Stimulated activated CD8-positive, alpha-beta memory T cell treated with anti-CD3 and anti-CD28 coated beads, Interleukin-4, amount 100 ng/mL, for 48 hours (primary cell): ENCODE measurements at regions not wholly inside any gene's neighbourhood (a gene's known extent, or its start where the extent isn't known, plus 50 kb on each side); places are given as distances from the start of the nearest gene placed in this dataset.

Experiments used
- DNase-seq: peaks from one replicate; pipeline ENCODE4 v3.0.0-alpha.2; 2020

DNA sequence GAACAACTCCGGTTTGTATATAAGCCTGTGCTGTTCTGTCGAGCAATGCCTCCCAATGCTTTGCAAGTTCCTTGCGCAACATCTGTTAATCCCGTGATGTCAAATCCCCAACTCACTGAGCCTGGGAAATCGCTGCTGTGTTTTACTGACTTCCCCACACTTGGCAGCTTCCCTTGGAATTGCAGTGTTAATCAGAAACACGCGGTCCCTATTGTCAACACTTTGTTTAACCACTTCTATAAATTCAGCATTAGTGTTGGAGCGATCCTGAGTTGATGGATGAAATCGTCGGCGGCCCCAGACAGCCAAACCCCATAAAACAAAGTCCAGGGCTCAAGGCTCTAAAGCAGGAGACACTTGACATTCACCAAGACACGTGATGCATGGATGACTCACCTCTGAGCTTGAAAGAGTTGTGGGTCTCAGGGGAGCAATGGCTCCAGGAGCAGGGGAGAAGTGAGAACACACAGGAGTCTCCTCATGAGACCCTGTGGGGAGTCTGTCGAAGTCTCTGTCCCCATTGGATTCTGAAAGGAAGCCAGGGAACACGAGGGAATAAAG, 555.3 kb downstream of the MIAT start:
- DNase-seq = no peak

DNA sequence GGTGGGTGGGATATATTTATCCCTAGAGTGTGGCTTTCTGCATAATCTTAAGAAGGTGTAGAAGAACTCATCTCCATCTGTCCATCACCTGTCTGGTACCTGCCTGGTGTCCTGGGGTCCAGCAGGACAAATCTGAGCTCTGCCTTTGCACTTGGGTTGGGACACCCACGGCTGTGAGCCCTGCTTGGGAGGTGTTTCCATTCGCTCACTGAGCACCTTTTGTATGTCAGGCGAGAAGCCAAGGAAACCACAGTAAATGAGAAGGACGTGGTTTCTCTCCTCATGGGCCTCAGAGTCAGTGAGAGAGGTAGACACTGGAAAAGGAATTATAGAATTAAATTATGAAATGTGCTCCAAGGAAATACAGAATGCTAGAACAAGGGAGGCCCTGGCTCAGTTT, 555.9 kb downstream of the MIAT start:
- no peak for DNase-seq

DNA sequence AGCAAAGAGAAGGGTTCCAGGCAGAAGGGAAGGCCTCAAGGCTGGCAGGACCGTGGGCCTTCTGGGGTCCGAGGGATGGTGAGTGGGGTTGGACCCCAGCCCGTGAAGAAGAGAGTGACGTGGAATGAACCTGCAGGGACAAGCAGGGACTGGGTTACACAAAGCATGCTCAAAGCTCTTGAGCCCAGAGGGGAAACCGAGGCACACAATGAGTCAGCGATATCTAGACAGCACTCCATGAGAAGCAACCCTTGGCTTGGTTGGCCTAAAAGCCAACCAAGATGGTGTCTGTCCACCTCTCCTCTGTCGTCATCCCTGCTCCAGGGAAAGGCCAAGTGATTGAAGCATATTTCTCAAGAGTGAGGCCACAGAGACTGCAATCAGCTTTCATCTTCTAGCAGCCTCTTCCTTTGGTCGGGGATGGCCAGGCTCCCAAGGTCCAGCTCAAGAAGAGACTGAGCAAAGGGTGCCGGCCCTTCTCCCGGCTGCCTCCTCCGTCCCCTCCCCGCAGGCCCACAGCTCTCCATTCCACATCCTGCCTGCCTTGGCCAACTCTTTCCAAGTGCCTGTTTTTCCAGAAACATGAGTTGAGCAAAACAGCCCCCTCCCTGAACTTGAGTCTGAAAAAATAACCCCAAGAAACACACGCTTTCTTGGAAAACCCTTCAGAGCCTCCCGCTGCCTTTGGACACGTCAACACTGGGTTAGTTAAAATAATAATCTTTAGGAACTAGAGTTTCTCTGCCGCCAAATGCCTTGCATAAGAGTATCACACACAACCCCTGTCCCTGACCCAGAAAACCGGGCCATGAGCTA, 556.6 kb downstream of the MIAT start:
- DNase-seq = no peak

DNA sequence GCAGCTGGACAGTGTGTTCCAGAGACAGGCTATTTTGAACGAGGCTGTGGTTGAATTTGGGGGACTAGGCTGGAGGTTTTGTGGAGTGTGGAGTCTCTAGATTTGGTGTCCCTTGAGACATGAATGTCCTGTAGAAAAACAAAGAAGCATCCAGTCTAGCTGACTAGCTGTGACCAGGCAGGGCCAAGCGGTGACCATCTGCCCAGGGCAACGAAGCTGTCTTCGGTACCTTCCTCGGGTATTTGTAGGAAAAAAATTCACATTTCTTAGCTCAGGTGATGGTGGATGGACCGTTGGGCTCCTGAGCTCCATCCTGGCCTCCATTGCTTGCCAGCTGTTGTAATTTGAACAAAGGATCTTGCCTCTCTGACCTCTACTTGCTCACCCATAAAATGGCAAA, 557.3 kb downstream of the MIAT start:
- DNase-seq = no peak

DNA sequence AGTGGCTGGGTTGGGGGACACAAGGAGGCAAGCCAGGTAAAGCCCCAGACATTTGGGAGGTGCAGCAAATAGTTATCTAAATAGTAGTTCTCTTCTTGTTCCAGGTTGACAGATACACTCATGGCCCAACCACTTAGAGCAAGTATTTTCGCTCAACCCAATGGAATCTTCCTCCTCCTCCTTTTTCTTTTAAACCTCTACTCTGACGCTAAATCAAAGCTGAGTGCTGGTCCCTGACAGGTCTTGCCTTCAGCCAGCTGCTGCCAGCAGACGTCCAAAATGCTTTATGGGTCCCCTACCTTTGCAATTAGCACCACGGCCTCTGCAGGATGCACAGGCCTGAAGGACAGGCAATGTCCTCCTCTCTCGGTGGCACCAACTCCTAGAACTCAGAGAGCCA, 558.5 kb downstream of the MIAT start:
- DNase-seq = no peak

DNA sequence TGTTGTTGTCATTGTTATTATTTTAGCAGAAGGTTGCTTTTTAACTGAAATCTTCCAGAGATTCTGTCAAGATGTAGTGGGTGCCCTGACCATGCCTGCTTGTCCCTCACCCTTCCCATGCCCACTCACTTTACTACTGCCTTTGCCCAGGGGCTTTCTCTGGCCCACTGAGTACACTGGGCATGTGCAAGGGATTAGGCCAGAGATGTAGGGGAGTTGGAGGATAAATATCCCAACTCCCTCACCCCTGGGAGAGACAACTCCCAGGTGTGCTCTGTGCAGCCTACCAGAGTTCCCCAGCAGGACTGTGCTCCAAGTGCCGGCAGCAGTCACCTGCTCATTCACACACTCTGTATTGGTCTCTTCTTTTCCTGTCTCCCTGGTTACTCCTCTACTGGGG, 559.1 kb downstream of the MIAT start:
- DNase-seq = no peak

DNA sequence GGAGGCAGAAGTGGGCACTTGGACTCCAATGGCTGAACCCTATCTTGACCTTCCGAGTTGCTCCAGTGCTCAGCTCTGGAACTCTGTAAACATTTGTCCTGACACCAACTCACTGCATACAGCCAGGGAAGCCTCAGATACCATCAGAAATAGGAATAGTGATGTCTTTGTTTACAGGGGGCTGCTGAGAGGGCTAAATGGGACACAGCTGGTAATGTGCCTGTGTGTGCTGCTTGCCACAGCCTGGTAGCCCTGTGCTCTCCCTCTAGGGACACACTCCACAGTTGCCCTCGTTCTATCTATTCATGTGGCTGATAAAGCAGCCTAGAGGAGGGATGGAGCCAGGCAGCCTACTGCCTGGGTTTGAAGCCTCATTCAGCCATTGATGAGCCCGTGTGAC, 559.8 kb downstream of the MIAT start:
- no peak for DNase-seq

DNA sequence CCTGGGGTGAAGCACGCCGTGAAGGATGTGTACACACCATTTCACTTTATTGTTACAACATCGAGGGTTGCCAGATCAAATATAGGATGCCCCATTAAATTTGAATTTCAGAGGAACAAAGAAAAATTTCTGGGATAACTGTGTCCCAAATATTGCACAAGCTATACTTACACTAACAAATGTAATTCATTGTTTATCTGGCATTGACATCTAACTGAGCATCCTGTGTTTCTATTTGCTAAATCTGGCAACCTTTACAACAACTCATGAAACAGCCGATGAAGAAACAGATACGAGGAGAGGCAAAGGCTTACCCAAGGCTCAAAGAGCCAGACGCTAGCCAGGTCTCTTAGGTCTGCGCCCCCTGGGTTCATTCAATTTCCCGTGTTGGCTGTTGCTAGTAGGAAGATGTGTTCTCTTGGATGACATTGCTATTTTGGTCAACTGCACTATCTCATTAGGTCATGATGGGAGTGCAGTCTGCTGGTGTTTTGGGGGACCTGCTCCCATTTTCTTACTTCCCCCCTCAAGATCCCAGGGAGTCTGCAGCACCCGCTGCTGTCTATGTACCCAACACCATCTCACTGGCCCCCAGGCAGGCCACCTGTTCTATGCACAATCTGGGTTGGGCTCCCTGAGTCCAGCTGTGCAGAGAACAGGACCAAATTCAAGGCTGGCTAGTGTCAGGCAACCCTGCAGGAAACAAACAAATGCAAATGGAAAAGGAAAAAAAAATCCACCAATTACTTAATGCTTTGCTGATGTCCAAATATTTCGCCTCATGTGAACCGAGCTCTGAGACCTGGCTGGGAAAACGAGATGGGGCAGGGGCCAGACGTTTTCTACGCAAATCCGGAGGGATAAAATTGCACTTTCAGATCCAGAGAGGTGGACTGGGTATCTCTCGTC, 560.9 kb downstream of the MIAT start:
- DNase-seq = no peak

DNA sequence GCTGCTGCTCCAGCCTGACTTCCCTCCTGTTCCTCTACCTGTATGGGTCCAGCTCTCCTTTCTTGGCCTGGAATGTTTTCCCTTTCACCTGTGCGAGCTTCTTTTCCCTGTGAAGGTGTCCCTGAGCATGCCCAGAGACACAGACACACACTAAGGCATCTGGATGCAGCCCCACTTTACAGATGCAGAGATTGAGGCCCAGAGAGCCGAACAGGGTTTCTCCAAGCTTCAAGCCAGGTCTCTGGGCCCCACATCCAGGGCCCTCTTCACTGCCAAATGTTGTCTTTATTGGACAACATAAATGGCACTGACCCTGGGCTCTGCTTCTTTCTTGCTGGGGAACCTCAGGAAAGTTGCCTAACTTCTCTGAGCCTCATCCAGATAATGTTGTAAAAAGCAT, 561.6 kb downstream of the MIAT start:
- DNase-seq = no peak

DNA sequence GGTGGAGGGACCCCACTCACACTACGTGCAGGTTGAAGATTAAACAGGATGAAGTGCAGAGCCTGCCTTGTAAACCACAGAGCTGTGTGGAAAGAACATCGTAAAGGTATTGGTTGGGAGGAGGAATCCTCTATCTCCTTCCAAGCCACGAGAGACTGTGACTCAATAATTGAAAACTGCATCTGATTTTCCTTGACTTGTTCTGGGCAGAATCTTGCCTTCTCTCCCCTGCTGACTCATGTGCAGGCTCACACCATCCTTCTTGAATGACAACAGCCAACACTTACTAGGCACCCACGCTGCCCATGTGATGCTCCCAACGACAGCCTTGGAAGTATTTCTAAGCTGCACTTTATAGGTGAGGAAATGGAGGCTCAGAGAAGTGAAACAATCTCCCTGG, 563.0 kb downstream of the MIAT start:
- DNase-seq = no peak

DNA sequence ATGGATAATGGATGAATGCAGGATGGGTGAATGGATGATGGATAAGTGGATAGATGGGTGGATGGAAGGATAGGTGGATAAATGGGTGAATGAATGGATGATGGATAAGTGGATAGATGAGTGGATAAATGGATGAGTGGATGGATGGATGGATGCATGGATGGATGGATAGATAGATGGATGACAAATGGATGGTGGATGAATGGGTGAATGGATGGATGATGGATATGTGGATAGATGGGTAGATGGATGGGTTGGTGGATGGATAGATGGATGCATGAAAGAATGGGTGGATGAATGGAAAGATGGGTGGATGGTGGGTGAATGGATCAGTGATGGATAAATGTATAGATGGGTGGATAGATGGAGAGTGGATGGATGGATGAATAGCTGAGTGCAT, 564.8 kb downstream of the MIAT start:
- no peak for DNase-seq

DNA sequence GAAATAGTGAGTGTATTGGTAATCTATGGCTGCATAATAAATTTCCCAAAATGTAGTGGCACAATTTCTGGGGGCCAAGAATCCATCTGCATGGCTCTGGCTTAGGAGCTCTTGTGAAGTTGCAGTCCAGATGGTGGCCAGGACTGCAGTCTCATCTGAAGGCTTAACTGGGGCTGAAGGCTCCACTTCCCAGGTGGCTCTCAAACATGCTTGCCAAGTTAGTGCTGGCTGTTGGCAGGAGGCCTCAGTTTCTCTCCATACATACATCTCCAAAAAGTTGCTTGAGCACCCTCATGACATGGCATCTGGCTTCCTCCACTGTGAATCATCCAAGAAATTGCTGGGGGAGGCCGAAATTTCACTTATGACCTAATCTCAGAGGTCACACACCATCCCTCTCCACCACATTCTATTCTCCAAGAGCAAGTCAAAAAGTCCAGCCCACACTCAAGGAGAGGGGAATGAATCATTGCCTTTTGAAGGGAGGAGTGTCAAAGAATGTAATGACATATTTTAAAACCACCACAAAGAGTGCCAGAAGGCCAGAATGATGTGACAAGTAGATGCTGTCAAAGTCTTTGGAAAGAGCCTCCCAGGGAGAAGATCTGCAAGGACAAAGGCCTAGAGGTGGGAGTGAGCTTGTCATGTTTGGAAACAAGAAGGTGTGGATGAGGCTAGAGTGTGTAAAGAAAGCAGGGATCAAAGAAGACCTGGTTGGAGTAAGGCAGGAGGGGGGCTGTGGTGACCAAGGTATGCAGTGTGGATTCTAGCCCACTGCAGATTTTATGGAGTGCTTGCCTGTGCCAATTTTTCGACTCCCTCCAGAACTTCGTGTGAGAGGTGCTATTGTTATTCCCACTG, 566.2 kb downstream of the MIAT start:
- DNase-seq = no peak

DNA sequence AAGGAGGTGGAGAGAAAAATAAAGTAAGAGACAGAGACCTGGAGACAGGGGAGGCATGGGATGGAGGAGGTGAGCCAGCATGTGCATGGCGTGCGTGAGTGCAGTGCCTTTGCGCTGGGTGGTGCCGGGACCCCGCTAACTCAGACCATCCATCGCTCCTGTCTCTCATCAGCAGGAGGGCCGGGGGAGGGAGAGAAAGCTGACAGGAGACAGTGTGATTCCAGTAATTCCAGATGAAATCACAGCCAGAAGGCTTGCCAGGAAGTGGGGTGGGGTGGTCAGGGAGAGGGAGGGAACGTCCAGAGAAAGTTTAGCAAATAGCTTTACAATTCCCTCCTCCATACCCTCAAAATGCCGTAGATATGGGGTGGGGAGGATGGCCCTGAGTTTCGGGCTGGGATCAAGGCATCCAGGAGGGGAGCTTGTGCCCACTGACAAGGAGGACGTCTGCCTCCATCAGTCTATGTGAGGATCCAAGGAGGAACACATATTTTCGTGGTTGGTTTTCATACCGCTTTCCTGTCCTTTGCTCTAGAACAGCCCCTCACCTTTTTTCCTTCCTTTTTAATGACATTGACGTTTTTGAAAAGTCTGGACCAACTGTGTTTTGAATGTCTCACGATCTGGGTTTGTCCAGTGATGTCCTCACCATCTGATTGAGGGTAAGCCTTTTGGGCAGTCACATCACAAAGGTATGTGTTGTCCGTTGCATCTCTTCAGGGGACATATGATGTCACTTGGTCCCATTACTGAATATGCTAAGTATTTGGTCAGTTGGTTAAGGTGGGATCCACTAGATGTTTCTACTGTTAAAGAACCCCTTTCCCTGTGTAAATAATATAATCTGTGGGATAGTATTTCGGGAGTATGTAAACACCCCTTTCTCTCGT, 567.3 kb downstream of the MIAT start:
- DNase-seq = no peak

DNA sequence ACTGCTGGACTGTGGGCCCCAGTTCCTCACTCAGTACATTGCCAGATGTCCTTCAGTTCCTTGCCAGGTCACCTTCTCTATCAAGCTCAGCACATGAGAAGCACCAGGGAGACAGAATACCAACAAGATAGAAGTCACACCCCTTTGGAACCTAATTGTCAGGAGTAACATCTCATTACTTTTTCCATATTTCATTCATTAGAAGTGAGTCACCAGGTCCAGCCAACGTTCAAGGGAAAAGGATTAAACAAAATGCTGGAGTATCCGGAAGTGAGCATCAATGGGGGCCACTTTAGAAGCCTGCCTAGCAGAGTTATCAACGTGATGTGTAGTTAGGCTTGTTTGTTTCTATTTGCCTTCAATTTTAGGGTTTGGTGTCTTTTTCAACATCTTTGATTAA, 569.3 kb downstream of the MIAT start:
- no peak for DNase-seq

DNA sequence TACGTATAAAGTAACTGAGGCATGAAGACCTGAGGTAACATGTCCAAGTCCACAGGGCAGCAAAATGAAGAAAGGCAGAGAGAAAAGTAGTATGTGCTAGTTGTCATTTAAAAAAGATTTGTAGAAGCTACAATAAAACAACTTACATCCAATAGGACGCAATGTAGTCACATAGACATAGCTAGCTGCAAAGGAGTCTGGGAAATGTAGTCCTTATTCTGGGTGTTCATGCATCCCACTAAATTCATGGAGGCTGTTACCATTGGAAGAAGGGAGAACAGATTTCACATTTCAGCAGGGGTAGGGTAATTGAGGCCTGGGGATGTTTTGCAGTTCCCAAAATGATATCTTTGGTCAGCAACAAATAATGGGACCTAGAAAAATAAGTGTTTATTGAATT, 571.4 kb downstream of the MIAT start:
- no peak for DNase-seq

DNA sequence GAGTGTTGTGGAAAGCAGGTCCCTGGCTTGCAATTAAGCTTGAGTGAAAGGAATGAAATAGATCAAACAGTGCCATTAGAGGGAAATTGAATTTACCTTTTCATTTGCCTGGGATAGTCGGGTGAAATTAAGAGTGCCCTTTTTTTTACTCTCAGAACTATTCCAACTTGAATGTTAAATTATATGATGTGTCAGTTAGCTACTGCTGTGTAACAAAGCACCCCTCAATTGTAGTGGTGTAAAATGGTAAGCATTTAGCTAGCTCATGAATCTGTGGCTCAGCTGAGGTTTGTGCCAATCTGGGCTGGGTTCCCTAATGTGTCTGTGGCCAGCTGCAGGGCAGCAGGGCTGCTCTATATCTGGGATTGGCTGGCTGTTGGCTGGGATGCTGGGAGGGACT, 571.4 kb downstream of the MN1 start:
- no peak for DNase-seq

DNA sequence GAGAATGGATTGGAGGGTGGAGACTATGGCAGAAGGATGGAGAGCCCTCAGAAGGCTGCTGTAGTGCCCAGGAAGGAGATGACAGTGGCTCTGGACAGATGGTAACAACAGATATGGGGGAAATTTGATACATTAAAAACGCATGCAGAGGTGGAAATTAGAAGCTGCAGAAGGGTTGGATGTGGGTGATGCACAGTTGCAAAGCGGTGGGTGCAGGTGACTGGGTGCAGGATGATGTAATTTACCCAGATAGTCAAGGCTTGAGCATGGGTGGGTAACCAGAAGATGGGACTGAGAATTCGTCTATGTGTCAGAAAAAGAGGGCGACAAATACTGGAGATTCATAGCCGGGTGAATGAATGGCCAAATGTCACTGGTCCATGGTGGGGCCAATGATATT, 570.3 kb downstream of the MN1 start:
- no peak for DNase-seq

DNA sequence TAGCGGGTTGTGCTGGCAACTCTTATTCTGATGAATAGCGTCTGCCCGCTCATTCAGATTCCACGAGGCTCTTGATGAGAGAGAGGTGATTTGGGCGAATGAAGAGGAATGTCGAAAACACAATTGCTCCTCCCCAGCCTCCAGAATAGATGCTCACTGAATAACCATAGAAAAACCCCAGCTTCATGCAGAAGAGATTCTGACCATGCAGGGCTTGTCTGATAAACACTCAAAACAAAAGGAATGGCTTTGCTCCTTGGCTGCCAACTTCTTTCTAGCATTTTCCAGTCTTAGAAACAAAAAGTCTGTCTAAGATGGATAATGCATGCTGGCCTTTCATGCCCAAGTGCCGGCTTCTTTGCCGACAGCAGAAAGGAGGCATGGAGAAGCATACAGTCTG, 569.5 kb downstream of the MN1 start:
- no peak for DNase-seq

DNA sequence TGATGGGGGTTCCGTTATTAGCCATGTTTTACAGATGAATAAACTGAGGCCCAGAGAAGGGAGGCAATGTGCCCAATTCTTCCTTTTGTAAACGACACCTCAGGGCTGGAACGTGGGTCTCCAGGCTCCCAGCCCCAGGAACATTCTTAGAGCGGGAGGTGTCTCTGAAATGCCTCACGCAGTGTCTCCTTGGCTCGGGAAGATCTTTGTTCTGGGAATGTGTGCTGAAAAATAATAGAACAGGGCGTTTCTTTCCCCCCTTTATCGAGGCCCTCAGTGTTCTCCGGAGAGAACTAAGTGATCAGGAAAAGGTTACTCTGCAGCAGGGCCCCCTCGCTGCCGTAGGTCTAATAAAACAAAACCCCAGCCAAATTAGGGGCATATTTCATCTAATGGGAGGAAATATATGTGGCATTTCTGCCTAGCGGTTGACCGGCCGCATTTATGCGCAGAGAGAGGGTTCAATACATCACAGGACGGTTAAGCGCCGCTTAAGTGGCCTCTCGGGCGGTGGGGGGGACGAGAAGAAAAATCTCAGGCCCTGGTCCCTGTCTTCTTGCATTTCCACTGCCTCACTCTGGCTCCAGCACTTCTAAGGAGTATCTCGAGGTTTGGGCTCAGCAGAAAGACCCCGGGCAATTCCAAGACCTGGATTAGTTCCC, 564.3 kb downstream of the MN1 start:
- no peak for DNase-seq

DNA sequence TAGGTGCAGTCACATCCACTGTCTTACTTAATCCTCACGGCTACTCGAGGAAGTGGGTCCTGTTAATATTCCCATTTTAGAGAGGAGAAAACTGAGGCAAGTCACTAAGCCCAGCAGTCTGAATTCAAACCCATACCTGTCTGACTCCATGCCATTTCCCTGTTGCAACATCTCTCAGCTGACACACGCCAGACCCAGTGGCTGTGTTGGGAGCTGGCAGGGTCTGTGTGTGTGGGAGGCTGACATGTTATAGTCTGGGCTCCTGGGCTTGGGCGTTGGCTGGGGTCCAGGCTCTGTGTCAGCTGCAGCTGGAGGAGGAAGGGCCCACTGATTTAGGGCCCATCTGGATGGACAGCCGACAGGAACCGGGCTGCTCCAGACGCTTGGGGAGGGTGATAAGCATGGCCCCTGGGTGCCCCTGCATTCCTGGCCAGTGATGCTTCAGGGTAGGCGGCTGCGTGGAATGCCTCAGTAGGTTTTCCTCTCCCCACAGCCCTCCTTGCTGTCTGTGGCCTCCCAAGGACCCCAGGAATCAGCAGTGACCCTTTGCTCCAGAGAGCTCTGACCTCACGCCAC, 562.5 kb downstream of the MN1 start:
- DNase-seq = no peak

DNA sequence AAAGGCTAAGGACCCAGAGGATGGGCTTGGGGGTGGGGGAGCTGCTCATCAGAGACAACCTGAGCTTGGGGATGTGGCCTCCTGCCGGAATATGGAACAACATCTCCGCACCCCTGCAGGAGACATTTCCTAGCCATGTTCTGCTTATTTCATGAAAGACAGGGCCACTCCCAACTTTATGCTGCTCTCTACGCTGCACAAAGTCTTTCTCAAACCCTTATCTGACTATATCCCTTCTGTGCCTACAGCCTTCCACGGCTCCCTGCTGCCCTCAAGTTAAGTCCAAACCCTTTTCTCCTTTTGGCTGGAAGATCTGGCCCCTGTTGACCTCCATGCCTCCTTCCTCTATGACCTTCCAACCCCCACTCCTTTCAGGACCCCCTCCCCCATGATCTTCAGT, 562.0 kb downstream of the MN1 start:
- no peak for DNase-seq
